NCI-H345 (cell line): ENCODE measurements at regions not wholly inside any gene's neighbourhood (a gene's known extent, or its start where the extent isn't known, plus 50 kb on each side); places are given as distances from the start of the nearest gene placed in this dataset.
A peak's percentile ranks its signal among the peaks of the same experiment; 100 is the strongest.
"Not testable (repeated sequence)": the region's sequence is repeated elsewhere in the genome, so short reads cannot be mapped to it uniquely, and the experiment has no call there.

Source experiments
- DNase-seq: peaks from one replicate; lab custom pipeline; 2025; lab: John Stamatoyannopoulos, UW

DNA sequence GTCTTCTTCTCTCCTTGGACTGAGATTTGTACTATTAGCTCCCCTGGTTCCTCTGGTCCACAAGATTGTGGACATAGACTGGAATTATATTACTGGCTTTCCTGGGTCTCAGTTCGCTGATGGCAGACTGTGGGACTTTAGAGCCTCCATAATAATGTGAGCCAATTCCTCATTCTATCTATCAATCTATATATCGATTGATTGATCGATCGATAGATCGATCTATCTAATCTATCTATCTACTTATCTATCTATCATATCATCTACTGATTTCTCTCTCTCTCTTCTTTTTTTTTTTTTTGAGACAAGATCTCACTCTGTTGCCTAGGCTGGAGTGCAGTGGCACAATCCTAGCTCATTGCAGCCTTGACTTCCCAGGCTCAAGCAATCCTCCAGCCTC is 51.5 kb upstream of the DDR1 start:
- no peak for DNase-seq

DNA sequence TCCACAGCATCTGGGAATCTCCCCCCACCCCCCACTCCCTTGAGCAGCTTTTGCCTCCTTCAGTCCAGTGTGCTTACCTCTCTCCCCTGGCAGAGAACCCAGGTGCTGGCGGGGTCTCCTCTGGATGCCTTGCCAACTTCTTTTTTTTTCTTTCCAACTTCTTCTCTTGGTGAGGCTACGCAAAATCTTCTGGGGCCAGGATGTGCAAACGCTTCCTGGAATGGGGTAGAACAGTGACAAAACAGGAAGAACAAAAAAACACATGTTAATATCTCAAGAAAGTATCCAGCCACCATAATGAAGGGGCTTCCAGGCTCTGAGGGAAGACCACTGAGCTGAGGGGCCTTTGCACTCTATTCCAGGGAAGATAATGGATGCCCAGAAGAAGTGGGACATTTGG is 53.9 kb upstream of the DDR1 start:
- no peak for DNase-seq

DNA sequence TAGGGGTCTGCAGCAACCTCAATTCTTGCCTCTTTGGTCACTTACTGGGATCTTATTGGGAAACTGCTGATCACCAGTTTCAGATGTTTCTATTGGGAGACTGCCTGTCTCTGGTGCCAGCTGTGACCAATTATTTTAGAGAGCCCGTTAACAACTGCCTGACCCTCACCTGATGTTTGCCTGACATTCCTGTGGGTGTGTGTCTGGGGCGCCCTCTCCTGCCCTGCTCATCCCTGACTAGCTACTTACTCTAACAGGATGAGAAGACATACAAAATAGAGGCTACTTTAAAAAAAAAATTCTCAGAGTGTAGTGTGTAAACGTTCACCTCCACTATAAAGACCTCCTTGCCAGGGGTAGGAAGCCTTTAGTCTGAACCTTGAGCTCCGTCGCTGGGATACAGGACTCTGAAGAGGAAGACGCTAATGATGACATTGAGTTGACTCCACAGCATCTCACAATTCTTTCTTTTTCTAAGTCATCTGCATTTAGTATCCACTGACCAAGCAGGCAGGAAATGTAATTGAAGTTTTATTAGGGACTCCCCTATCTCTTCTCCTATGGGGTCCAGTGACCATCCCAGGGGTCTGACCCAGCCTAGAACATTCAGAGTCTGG is 54.6 kb upstream of the DDR1 start:
- no peak for DNase-seq

DNA sequence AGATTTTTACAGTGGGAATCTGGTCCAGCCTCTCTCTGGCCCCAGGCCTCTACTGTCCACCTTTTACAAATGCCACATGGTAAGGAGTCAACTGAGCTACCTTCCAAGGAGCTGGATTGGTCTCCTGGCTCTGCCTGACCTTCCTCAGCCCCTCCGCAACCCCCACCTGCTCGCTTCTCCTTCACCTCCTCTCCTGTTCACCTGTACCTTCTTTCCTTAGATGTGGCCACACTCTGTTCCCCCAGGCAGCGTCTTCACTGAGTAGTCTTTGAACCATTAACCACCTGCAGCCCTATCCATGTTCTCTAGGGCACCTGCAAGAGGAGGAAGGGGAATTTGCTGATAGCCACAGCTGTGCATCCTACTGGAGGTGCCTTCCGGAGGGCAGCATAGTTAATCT is 55.3 kb upstream of the DDR1 start:
- no peak for DNase-seq

DNA sequence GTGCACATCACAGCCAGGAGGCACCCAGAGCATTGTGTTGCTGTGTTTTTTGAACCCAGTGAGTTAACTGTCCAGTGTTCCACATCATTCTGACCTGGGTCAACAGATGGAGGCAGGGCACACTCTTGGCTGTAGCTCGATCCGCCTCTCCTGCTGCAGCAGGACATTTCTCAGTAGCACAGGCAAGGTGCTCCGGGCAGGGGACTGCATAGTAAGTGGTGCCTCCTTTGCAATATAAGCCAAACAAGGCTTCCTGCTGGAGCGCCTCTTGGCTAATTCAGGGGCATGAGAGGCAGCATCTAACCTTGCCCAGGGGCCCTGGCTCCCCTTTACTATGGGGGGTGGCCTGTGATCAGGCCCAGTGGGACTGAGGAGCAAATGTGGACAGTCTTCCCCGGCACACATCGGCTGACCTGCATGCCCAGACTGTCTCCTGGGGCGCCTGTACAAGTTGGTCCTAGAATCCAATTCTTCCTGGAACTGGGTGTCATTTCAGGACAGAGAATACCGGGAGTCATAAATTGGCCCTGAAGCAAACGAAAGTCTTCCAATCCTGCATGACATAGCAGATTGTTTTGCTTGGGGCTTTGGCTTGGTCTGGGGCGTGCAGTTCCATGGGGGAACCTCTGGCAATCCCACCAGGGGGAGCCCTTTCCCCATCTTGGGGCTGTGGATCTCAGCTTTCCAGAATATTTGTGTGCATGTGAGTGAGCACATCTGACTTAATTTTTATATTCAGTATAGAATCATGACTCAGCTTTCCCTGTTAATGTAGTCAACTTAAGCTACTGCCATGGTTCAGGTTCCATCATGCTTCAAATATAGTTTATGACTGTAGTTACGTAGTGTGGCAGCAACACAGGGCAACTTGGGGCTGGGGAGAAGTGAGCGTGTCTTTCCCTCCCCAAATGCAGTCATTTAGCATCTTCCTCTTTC is 56.0 kb upstream of the DDR1 start:
- DNase-seq, result peak; percentile 54

DNA sequence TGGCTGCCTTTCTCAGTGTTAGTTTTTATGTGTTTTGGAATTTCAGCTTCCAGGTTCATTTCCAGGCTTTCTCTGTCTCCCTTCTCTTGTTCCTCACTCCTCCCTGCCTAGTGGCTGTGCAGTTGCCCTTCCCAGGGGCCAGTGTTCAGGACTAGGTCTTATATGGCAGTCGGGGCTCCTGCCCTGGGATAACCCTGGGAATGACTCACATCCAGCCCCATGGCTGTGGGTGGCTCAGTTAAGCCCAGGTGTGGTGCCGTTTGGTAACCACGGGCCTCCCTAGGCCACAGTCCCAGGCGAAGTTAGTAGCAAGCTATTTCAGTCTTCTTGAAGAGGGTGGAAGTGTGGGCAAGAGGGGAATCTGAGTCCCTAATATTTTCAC is 57.4 kb upstream of the DDR1 start:
- no peak for DNase-seq

DNA sequence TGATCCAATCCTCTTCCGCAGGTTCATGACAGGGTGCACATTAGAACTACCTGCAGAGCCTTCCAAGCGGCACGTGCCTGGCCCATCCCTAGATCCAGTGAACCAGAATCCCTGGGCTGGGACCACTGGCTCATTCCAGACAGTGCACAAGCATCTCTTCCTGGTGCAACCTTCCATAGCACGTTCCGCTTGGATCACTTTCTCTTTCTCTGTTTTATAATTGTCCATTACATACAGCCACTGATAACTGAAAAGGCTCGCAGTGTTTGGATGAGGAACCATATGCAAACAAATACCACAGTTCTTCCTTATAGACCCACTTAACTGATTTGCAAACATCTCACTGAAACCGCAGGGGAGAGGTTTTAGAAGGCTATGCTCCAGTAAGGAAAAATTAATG is 59.6 kb upstream of the DDR1 start:
- DNase-seq, result no peak

DNA sequence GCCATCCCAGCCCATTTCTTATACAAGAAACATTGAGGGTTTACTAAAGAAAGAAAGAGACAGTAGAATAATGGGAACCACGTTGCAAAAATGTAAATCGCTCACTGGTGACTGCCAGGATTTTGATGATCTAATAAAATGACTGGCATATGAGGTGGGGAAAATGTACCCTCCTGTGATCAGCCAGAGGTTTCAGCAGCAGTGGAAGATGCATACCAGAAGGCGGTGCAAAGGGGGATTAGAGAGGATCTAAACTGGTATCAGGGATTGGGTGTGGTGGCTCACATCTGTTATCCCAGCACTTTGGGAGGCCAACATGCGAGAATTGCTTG is 60.8 kb upstream of the DDR1 start:
- DNase-seq, result no peak

DNA sequence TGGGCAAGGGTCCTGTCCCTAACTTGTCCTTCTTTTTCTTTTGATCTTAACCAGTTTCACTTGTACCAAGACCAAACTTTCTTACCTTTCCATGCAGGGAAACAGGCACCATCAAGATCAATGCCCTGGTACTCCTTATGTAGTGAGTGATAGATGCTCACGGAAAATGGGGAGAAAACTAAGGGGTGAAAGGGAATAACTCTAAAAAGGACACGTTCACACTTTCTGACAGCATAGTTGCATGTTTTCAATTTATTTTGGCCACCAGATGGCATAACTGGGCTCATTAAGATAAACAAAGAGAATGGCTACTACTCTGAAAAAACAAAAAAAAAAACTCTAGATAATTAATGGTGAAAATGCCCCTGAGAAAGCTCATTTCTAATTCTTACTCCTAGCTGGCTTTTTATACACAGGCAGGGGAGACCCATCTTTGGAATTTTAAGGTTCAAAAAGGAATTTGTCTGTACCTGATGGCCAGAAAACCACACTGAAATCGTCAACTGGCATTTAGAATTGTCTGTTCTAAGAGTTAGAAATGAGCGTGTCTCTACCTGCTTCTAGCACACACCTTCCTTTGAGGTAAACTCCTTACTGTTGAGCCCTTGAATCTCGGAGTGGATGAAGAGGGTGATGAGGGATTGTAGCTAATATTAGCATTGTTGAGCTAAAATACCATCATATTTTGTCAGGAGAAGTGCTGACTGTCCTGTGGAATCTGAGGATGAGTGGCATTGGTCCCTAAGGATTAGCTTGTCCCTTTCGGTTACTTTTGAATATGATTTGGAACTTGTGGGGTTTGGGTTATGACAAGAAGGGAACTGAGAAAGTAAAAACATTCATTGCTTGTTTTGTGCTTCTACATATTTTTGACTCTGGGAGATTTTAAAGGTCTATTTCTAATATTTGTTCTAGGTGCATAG is 62.2 kb upstream of the DDR1 start:
- peak; percentile 23 for DNase-seq

DNA sequence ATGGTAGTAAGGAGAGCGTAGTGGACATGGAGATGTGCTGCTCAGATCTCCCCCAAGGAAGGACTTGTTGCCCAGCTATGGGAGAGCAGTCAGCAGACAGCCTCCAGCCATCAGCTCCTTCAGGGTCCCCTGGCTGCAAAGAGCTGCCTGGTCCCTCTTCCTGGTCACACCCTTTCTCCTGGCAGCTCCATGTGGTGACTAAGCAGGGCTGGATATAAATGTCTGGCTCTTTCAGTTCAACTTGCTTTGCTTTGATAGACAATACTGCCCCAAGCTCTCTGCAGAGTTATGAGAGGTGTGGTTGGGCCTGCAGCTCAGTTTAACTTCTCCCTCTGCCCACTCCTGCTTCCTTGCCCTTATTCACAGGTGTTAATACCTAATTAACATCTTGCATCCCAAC is 64.1 kb upstream of the DDR1 start:
- no peak for DNase-seq

DNA sequence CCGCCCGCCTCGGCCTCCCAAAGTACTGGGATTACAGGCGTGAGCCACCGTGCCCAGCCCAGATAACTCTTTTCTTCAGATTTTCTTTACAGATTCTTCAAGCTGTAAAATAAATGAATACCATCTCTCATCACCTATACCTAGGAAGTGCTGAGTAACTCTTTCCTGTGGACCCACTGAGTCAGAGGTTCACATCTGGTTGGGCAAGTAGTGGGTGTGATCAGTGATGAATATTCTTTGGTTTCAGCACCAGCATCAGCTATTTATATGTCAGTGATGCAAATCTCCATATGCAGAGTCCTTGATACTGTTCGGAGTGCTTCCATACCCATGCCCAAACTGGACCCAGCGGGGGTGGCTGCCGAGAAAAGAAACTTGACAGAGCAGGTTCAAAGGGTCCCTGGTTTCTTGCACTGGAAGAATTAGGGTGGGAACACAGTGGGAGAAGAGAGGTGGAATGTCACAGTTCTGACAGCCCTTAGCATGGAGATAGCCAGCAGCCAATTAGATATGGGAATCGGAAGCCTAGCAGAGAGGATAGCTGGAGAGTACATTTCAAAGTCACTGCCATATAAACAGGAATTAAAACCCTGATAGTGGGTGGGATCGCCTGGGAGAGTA is 64.9 kb upstream of the DDR1 start:
- DNase-seq, result no peak

DNA sequence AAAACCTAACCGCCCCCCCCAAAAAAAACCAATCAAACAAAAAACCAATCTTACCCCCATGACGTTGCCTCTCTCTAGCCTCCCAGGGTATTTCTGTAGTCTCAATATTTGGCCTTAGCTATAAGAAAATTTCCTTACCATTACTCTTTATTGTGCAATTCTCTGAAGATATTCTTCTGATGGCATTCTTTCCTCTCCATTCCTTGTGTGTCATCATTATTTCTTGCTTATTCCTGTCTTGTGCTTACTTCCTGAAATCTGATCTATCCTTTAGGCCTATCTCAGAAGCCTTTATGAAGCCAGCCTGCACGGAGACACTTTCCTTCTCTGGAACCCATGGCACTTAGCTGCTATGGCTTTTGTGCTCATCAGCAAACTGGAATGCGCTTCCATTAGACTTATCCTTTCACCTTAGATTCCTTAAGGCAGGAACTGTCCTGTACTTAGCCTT is 65.9 kb upstream of the DDR1 start:
- DNase-seq, result no peak

DNA sequence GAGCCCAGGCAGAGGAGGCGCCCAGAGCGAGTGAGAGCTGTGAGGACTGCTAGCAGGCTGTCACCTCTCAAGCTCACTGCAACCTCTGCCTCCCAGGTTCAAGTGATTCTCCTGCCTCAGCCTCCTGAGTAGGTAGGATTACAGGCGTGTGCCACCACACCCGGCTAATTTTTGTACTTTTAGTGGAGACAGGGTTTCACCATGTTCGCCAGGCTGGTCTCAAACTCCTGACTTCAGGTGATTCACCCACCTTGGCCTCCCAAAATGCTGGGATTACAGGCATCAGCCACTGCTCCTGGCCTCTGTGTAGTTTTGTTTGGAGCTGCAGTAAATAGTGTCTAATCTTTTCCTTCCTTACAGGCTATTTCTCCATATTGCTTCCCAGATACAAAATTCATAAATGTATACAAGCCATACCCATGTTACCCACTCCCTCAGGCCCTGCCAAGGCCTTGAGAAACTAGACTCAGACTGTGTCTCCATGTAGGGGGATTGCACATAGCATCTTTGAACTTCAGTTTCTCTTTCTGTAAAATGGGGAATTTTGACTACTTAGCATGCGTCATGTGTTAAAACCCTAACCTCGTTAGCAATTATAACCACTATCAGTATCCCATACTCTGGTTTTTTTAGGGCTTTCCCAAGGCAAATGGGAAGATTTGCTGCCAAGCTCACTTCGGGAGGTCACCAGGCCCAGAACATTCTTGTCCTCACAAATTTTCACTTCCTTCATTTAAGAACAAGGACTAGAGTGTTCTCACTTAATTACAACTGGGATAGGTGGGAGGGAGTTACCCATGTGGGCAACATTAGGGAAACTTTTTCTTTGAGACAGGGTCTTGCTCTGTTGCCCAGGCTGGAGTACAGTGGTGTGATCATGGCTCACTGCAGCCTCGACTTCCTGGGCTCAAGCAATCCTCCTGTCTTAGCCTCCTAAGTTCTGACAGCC is 67.3 kb upstream of the DDR1 start:
- no peak for DNase-seq

DNA sequence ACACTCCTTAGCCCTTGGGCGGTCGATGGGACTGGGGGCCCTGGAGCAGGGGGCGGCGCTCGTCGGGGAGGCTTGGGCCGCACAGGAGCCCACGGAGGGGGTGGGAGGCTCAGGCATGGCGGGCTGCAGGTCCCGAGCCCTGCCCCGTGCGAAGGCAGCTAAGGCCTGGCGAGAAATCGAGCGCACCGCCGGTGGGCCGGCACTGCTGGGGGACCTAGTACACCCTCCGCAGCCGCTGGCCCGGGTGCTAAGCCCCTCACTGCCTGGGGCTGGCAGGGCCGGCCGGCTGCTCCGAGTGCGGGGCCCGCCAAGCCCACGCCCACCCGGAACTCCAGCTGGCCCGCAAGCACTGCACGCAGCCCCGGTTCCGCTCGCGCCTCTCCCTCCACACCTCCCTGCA is 68.0 kb upstream of the DDR1 start:
- DNase-seq, result not testable (repeated sequence)

DNA sequence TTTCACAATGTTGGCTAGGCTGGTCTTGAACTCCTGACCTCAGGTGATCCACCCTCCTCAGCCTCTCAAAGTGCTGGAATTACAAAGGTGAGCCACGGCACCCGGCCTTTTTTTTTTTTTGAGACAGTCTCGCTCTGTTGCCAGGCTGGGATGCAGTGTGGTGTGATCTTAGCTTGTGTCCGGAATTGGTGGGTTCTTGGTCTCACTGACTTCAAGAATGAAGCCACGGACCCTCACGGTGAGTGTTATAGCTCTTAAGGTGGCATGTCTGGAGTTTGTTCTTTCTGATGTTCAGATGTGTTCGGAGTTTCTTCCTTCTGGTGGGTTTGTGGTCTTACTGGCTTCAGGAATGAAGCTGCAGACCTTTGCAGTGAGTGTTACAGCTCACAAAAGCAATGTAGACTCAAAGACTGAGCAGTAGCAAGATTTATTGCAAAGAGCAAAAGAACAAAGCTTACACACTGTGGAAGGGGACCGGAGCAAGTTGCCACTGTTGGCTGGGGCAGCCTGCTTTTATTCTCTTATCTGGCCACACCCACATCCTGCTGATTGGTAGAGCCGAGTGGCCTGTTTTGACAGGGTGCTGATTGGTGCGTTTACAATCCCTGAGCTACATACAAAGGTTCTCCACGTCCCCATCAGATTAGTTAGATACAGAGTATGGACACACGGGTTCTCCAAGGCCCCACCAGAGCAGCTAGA is 69.1 kb upstream of the DDR1 start:
- not testable (repeated sequence) for DNase-seq

DNA sequence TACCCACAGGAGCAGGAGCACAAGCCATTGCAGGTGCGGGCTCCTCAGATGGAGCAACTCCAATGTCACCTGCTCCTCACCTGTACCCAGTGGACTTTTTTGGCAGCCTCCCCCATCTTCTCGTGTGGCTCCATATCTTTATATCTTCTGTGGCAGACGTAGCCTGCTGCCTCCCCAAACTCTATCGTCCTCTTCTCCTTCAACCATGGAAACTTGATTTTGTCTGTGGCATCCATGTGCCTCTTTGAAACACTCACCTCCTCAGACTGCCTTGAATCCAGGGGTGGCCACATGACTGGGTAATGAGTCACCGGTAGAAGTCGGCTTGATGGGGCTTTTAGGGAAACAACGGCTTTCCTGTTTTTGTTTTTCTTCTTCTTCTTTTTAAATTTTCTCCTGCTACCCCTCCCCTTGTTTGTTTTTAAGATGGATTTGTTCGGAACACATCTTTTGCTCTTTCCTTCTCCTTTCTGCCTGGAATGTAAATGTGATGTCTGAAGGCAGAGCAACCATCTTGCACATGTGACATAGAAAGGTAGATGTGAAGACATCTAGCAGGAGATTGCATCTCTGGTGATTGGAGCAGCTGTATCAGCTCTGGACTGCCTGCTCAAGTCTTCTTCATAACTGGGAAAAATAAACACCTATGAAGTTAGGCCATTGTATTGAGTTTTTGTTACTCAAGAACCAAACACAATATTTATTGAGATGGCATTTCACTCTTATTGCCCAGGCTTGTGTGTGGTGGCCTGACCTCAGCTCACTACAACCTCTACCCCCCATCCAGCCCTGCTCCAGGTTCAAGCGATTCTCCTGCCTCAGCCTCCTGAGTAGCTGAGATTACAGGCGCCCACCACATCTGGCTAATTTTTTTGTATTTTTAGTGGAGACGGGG is 69.9 kb upstream of the DDR1 start:
- no peak for DNase-seq

DNA sequence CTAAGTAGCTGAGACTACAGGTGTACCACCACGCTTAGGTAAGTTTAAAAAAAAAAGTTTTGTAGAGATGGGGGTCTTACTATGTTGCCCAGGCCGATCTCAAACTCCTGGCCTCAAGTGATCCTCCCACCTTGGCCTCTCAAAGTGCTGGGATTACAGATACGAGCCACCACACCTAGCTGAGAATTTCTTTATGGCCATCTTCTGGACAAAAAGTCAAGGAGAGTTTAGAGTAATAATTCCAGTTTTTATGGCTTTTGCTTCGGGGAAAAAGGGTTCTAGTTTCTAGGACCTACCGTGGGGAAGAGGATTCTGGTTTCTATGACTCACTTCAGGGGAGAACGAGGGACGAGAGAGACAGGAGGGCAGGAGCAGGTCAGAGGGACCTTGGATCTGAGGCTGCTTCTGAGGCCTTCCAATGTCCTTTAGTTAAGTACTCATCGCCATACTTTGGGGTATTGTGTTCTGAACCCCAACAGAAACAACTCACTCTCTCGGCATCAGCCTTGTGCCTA is 69.3 kb upstream of the IER3 start:
- DNase-seq, result no peak

DNA sequence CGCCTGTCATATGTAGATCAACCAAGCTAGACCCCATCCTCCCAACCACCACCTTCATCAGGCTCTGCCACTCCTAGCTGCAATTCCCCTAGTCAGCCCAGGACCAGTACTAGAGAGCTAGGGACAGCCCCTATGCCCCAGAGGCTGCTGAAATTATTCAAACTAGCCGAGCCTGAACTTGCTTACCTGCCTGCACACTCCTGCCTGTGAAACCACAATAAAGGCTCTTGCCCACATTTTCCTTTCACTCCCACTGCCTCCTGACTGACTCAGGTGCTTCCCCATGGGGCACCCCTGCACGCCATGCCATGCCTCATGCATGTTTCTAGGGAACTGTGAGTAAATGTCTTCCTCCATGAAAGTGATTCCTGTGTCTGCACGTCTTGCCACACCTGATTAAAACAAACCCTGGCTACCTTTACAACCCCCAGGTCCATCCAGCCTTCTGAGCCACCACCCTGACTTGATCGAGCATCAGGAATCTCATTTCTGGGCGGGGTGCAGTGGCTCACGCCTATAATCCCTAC is 66.5 kb upstream of the IER3 start:
- DNase-seq, result no peak

DNA sequence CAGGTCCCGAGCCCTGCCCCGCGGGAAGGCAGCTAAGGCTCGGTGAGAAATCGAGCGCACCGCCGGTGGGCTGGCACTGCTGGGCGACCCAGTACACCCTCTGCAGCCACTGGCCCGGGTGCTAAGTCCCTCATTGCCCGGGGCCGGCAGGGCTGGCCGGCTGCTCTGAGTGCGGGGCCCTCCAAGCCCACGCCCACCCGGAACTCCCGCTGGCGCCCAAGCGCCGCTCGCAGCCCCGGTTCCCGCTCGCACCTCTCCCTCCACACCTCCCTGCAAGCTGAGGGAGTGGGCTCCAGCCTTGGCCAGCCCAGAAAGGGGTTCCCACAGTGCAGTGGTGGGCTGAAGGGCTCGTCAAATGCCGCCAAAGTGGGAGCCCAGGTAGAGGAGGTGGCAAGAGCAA is 63.2 kb upstream of the IER3 start:
- DNase-seq, result not testable (repeated sequence)
